WTC11 (cell line): ENCODE measurements at regions not wholly inside any gene's neighbourhood (a gene's known extent, or its start where the extent isn't known, plus 50 kb on each side); places are given as distances from the start of the nearest gene placed in this dataset.

Experiments
- JUN ChIP-seq: sonication (generic); formaldehyde crosslinking; IDR thresholded peaks from 2 replicates; pipeline ENCODE4 v1.8.0; 2023; ENCODE audit warnings: mild to moderate bottlenecking, missing genetic modification reagents
- KAT7 ChIP-seq: sonication (generic); formaldehyde crosslinking; IDR thresholded peaks from 2 replicates; pipeline ENCODE4 v1.8.1; 2023; ENCODE audit warnings: missing genetic modification reagents, mild to moderate bottlenecking, borderline replicate concordance
- NFYB ChIP-seq: sonication (generic); formaldehyde crosslinking; conservative IDR thresholded peaks from 2 replicates; pipeline ENCODE4 v1.8.0; 2022; ENCODE audit warnings: low read depth, missing genetic modification reagents
- NR1H2 ChIP-seq: sonication (generic); formaldehyde crosslinking; IDR thresholded peaks from 2 replicates; pipeline ENCODE4 v1.9.0; 2021; ENCODE audit warnings: mild to moderate bottlenecking, moderate library complexity, missing genetic modification reagents
- ZNF138 ChIP-seq: sonication (generic); formaldehyde crosslinking; conservative IDR thresholded peaks from 2 replicates; pipeline ENCODE4 v1.8.1; 2022; ENCODE audit warnings: mild to moderate bottlenecking, moderate library complexity, missing genetic modification reagents
- ZNF317 ChIP-seq: sonication (generic); formaldehyde crosslinking; IDR thresholded peaks from 2 replicates; pipeline ENCODE4 v1.8.1; 2023; ENCODE audit warnings: low read depth, mild to moderate bottlenecking, moderate library complexity, missing genetic modification reagents, borderline replicate concordance
- TF ChIP-seq, protein P1 (sequence below): fragments of 200-600 bp; IDR thresholded peaks from 2 replicates; pipeline ENCODE4 v1.8.0; 2022; ENCODE audit warnings: antibody characterized with exemption
- TF ChIP-seq, protein P2 (sequence below): sonication (generic); formaldehyde crosslinking; conservative IDR thresholded peaks from 2 replicates; pipeline ENCODE4 v1.8.1; 2022; ENCODE audit warnings: mild to moderate bottlenecking, missing genetic modification reagents
- TF ChIP-seq, protein P3 (sequence below): sonication (generic); formaldehyde crosslinking; IDR thresholded peaks from 2 replicates; pipeline ENCODE4 v1.8.1; 2023; ENCODE audit warnings: mild to moderate bottlenecking, missing genetic modification reagents, moderate library complexity
- TF ChIP-seq, protein P4 (sequence below): sonication (generic); formaldehyde crosslinking; IDR thresholded peaks from 2 replicates; pipeline ENCODE4 v1.8.0; 2023; ENCODE audit warnings: missing genetic modification reagents, mild to moderate bottlenecking, borderline replicate concordance

DNA sequence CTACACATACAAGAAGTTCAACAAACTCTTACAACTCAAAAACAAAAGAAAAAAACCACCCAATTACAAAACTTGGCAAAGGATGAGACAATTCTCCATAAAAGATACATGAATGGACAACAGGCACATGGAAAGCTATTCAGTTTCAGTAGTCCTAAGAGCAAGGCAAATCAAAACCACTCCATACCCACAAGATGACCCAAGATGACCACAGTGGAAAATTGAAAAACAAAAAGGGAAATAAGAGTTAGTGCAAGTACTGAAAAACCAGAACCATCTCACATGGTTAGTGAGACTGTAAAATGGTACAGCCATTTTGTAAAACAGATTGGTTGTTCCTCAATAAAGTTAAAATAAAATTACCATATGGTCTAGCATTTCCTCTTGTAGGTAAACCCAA is 287.1 kb upstream of the CDH9 start:
- TF ChIP-seq, protein P1, sequence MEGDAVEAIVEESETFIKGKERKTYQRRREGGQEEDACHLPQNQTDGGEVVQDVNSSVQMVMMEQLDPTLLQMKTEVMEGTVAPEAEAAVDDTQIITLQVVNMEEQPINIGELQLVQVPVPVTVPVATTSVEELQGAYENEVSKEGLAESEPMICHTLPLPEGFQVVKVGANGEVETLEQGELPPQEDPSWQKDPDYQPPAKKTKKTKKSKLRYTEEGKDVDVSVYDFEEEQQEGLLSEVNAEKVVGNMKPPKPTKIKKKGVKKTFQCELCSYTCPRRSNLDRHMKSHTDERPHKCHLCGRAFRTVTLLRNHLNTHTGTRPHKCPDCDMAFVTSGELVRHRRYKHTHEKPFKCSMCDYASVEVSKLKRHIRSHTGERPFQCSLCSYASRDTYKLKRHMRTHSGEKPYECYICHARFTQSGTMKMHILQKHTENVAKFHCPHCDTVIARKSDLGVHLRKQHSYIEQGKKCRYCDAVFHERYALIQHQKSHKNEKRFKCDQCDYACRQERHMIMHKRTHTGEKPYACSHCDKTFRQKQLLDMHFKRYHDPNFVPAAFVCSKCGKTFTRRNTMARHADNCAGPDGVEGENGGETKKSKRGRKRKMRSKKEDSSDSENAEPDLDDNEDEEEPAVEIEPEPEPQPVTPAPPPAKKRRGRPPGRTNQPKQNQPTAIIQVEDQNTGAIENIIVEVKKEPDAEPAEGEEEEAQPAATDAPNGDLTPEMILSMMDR, result no peak
- TF ChIP-seq, protein P2, sequence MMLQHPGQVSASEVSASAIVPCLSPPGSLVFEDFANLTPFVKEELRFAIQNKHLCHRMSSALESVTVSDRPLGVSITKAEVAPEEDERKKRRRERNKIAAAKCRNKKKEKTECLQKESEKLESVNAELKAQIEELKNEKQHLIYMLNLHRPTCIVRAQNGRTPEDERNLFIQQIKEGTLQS (CRISPR knock-in tag), result no peak
- TF ChIP-seq JUN (CRISPR knock-in tag) (no peak), KAT7 (no peak), NFYB (CRISPR knock-in tag) (no peak), ZNF138 (no peak), NR1H2 (CRISPR knock-in tag) (no peak), ZNF317 (CRISPR knock-in tag) (no peak)
- TF ChIP-seq, protein P3, sequence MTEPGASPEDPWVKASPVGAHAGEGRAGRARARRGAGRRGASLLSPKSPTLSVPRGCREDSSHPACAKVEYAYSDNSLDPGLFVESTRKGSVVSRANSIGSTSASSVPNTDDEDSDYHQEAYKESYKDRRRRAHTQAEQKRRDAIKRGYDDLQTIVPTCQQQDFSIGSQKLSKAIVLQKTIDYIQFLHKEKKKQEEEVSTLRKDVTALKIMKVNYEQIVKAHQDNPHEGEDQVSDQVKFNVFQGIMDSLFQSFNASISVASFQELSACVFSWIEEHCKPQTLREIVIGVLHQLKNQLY (CRISPR knock-in tag), result no peak
- TF ChIP-seq, protein P4, sequence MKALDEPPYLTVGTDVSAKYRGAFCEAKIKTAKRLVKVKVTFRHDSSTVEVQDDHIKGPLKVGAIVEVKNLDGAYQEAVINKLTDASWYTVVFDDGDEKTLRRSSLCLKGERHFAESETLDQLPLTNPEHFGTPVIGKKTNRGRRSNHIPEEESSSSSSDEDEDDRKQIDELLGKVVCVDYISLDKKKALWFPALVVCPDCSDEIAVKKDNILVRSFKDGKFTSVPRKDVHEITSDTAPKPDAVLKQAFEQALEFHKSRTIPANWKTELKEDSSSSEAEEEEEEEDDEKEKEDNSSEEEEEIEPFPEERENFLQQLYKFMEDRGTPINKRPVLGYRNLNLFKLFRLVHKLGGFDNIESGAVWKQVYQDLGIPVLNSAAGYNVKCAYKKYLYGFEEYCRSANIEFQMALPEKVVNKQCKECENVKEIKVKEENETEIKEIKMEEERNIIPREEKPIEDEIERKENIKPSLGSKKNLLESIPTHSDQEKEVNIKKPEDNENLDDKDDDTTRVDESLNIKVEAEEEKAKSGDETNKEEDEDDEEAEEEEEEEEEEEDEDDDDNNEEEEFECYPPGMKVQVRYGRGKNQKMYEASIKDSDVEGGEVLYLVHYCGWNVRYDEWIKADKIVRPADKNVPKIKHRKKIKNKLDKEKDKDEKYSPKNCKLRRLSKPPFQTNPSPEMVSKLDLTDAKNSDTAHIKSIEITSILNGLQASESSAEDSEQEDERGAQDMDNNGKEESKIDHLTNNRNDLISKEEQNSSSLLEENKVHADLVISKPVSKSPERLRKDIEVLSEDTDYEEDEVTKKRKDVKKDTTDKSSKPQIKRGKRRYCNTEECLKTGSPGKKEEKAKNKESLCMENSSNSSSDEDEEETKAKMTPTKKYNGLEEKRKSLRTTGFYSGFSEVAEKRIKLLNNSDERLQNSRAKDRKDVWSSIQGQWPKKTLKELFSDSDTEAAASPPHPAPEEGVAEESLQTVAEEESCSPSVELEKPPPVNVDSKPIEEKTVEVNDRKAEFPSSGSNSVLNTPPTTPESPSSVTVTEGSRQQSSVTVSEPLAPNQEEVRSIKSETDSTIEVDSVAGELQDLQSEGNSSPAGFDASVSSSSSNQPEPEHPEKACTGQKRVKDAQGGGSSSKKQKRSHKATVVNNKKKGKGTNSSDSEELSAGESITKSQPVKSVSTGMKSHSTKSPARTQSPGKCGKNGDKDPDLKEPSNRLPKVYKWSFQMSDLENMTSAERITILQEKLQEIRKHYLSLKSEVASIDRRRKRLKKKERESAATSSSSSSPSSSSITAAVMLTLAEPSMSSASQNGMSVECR, result no peak
